ENCODE measurements at regions not wholly inside any gene's neighbourhood (a gene's known extent, or its start where the extent isn't known, plus 50 kb on each side); places are given as distances from the start of the nearest gene placed in this dataset.

DNA sequence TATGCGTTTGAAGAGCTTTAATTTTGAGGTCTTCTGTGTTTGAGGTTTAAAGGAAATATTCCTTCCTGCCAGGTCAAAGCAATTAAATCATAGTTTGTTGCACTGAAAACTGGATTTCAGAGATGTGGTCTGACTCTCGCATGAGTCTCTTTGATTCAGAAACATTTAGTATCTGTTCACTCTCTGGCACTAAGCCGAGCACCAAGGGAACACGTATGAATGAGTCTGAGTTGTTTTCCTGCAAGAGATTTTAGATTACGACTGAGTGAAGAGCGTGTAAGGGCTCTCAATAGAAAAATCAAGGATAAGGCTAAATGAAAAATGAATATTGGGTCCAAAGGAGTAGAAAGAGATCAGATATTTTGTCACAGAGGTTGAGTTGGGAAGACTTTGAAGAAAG, 875.4 kb upstream of the PRKX start:
- no peaks in the 10 kb centered on the region for H3K9me3 ChIP-seq (replicated peaks; ENCODE audit: control insufficient read depth, insufficient read depth, low read length)
- H3K4me1 ChIP-seq (ENCODE audit: control insufficient read depth, insufficient read depth, low read length), result no peaks in the 10 kb centered on the region
- H2AFZ ChIP-seq (ENCODE audit: control insufficient read depth, low read depth, low read length), result no peak overlapping the region
- WGBS (ENCODE audit: insufficient coverage, insufficient replicate concordance, low lambda C conversion rate, missing lambda C conversion rate), result 3% methylated on average over 6 of the region's 6 CpGs
- SMC1A ChIA-PET (ENCODE audit: uncharacterized antibody, unreplicated experiment), result no interaction called here
- FAIRE-seq (no peak), ATAC-seq (no peak), DNase-seq (ENCODE audit: low read depth, low spot score) (no peak)
- CTCF ChIA-PET, result no interaction called here
- H3K36me3 ChIP-seq (ENCODE audit: control insufficient read depth in 2 of 2, insufficient read depth in 2 of 2, low read length in 1 of 2), result no peaks in the 10 kb centered on the region
- no peak overlapping the region for H3K27ac ChIP-seq (ENCODE audit: control insufficient read depth, insufficient read depth)
- H3K27me3 ChIP-seq (replicated peaks in 1 of 2; ENCODE audit: control insufficient read depth in 2 of 2, insufficient read depth in 2 of 2, low read length in 1 of 2), result no peaks in the 10 kb centered on the region
- H4K20me1 ChIP-seq (ENCODE audit: control insufficient read depth, insufficient read depth), result no peaks in the 10 kb centered on the region
- no peak for TF ChIP-seq KDM1A (IDR thresholded peaks at IDR 0.05; ENCODE audit: borderline replicate concordance)
- TF ChIP-seq, protein P1, sequence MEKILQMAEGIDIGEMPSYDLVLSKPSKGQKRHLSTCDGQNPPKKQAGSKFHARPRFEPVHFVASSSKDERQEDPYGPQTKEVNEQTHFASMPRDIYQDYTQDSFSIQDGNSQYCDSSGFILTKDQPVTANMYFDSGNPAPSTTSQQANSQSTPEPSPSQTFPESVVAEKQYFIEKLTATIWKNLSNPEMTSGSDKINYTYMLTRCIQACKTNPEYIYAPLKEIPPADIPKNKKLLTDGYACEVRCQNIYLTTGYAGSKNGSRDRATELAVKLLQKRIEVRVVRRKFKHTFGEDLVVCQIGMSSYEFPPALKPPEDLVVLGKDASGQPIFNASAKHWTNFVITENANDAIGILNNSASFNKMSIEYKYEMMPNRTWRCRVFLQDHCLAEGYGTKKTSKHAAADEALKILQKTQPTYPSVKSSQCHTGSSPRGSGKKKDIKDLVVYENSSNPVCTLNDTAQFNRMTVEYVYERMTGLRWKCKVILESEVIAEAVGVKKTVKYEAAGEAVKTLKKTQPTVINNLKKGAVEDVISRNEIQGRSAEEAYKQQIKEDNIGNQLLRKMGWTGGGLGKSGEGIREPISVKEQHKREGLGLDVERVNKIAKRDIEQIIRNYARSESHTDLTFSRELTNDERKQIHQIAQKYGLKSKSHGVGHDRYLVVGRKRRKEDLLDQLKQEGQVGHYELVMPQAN (conservative IDR thresholded peaks at IDR 0.05), result no peak
- TF ChIP-seq GATAD2B (conservative IDR thresholded peaks at IDR 0.05; ENCODE audit: low read depth), result no peak
- TF ChIP-seq IKZF2 (IDR thresholded peaks at IDR 0.05), result no peak
- no peak for TF ChIP-seq DPF2 (IDR thresholded peaks at IDR 0.05)
- no peak for TF ChIP-seq RAD21 (IDR thresholded peaks at IDR 0.05; ENCODE audit: insufficient read depth, low read depth, low read length)
- no peak for TF ChIP-seq HDAC6 (IDR thresholded peaks at IDR 0.05; ENCODE audit: unreplicated experiment)
- TF ChIP-seq, protein P2, sequence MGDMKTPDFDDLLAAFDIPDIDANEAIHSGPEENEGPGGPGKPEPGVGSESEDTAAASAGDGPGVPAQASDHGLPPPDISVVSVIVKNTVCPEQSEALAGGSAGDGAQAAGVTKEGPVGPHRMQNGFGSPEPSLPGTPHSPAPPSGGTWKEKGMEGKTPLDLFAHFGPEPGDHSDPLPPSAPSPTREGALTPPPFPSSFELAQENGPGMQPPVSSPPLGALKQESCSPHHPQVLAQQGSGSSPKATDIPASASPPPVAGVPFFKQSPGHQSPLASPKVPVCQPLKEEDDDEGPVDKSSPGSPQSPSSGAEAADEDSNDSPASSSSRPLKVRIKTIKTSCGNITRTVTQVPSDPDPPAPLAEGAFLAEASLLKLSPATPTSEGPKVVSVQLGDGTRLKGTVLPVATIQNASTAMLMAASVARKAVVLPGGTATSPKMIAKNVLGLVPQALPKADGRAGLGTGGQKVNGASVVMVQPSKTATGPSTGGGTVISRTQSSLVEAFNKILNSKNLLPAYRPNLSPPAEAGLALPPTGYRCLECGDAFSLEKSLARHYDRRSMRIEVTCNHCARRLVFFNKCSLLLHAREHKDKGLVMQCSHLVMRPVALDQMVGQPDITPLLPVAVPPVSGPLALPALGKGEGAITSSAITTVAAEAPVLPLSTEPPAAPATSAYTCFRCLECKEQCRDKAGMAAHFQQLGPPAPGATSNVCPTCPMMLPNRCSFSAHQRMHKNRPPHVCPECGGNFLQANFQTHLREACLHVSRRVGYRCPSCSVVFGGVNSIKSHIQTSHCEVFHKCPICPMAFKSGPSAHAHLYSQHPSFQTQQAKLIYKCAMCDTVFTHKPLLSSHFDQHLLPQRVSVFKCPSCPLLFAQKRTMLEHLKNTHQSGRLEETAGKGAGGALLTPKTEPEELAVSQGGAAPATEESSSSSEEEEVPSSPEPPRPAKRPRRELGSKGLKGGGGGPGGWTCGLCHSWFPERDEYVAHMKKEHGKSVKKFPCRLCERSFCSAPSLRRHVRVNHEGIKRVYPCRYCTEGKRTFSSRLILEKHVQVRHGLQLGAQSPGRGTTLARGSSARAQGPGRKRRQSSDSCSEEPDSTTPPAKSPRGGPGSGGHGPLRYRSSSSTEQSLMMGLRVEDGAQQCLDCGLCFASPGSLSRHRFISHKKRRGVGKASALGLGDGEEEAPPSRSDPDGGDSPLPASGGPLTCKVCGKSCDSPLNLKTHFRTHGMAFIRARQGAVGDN (IDR thresholded peaks at IDR 0.05), result no peak
- H3K4me2 ChIP-seq (ENCODE audit: control insufficient read depth, insufficient read depth), result no peak overlapping the region
- POLR2A ChIA-PET, result no interaction called here
- in situ Hi-C loops (cut with MboI), result no loop called here
- H3K9ac ChIP-seq (ENCODE audit: control insufficient read depth, insufficient read depth, low read length), result no peak overlapping the region
- intact Hi-C loops (cut with micrococcal nuclease; ENCODE audit: unreplicated experiment), result no loop called here
- RAD21 ChIA-PET (ENCODE audit: unreplicated experiment), result no interaction called here
- no TSS peak for BruUV-seq (replicated peaks)
- H3K79me2 ChIP-seq (ENCODE audit: control insufficient read depth, insufficient read depth, low read length), result no peaks in the 10 kb centered on the region
- H3K4me3 ChIP-seq, result no peak overlapping the region

Measured in GM12878 (cell line).